ENCODE measurements at regions not wholly inside any gene's neighbourhood (a gene's known extent, or its start where the extent isn't known, plus 50 kb on each side); places are given as distances from the start of the nearest gene placed in this dataset.

DNA sequence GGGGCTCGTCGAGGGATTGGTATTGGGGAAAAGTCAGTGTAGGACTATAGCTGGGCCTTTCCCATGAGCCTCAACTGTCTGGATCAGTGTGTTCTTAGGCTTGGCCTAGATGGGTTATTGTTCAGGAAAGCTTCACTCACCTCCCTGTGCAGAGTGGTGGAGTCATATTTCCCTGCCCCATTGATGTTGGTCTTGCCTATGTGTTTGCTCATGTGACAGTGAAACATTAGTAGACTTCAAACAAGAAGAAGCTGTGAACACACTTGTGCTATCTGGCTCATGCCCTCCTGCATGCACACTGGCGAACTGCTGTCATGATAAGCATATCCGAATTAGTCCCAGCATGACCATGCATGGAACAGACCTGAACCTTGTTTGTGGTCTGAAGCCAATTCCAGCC is 171.1 kb downstream of the DHX35 start:
- no peak for DNase-seq (ENCODE audit: low read depth, low spot score)
- H3K27me3 ChIP-seq (ENCODE audit: control insufficient read depth, insufficient read depth, low read length): no peaks in the 10 kb centered on the region
- POLR2A ChIA-PET: no interaction called here
- H3K4me3 ChIP-seq (ENCODE audit: low read depth, low read length): no peak overlapping the region
- H3K9me3 ChIP-seq (ENCODE audit: control insufficient read depth, insufficient read depth, low read length): no peaks in the 10 kb centered on the region
- TF ChIP-seq, protein P1, sequence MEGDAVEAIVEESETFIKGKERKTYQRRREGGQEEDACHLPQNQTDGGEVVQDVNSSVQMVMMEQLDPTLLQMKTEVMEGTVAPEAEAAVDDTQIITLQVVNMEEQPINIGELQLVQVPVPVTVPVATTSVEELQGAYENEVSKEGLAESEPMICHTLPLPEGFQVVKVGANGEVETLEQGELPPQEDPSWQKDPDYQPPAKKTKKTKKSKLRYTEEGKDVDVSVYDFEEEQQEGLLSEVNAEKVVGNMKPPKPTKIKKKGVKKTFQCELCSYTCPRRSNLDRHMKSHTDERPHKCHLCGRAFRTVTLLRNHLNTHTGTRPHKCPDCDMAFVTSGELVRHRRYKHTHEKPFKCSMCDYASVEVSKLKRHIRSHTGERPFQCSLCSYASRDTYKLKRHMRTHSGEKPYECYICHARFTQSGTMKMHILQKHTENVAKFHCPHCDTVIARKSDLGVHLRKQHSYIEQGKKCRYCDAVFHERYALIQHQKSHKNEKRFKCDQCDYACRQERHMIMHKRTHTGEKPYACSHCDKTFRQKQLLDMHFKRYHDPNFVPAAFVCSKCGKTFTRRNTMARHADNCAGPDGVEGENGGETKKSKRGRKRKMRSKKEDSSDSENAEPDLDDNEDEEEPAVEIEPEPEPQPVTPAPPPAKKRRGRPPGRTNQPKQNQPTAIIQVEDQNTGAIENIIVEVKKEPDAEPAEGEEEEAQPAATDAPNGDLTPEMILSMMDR (IDR thresholded peaks at IDR 0.05; ENCODE audit: low read depth, low read length): no peak
- no peak overlapping the region for H3K27ac ChIP-seq (ENCODE audit: low read depth, low read length)
- CTCF ChIA-PET: no interaction called here

GRCh38 chr20:39132511-39132910 is 170.4 kb downstream of the DHX35 start:
- POLR2A ChIA-PET: no interaction called here
- Histone ChIP-seq H3K27ac (ENCODE audit: low read depth, low read length) (no peak overlapping the region), H3K27me3 (ENCODE audit: control insufficient read depth, insufficient read depth, low read length) (no peaks in the 10 kb centered on the region), H3K9me3 (ENCODE audit: control insufficient read depth, insufficient read depth, low read length) (no peaks in the 10 kb centered on the region), H3K4me3 (ENCODE audit: low read depth, low read length) (no peak overlapping the region)
- CTCF ChIA-PET: no interaction called here
- DNase-seq (ENCODE audit: low read depth, low spot score): no peak
- TF ChIP-seq, protein P1 (IDR thresholded peaks at IDR 0.05; ENCODE audit: low read depth, low read length): no peak

- H3K27ac ChIP-seq (ENCODE audit: low read depth, low read length): no peak overlapping the region
- H3K4me3 ChIP-seq (ENCODE audit: low read depth, low read length): no peak overlapping the region
- DNase-seq (ENCODE audit: low read depth, low spot score): no peak
- ChIA-PET POLR2A (no interaction called here), CTCF (no interaction called here)
- no peaks in the 10 kb centered on the region for H3K27me3 ChIP-seq (ENCODE audit: control insufficient read depth, insufficient read depth, low read length)
- no peaks in the 10 kb centered on the region for H3K9me3 ChIP-seq (ENCODE audit: control insufficient read depth, insufficient read depth, low read length)
- TF ChIP-seq, protein P1 (IDR thresholded peaks at IDR 0.05; ENCODE audit: low read depth, low read length): no peak
These were observed 169.9 kb downstream of the DHX35 start for GRCh38 chr20:39132093-39132492.

GRCh38 chr20:39130627-39131026 is 168.5 kb downstream of the DHX35 start:
- DNase-seq (ENCODE audit: low read depth, low spot score): no peak
- TF ChIP-seq, protein P1 (IDR thresholded peaks at IDR 0.05; ENCODE audit: low read depth, low read length): no peak
- CTCF ChIA-PET: interaction anchor here (1.3 kb wide), 1 partner anchor 80 kb away, joined by 3 read pairs; no protein-coding TSS in a partner anchor

DNA sequence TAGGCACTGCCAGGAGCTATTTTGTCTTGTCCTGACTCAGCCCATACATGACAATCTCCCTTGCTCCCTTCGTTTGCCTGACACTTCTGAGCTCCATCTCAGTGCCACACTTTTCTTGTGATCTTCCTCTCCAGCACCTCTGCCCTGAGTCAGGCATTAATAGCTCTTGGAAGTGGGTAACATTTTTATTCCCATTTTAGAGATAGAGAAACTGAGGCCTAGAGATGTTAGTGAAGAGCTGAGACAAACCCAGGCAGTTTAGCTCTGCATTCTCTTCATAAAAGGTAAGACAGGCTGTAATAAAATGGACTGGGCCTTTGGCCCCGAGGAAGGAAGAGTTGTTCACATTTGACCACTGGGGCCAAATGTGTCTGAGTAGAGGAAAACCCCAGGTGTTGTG is 167.4 kb downstream of the DHX35 start:
- TF ChIP-seq, protein P1 (IDR thresholded peaks at IDR 0.05; ENCODE audit: low read depth, low read length): no peak
- CTCF ChIA-PET: interaction anchor here (1.3 kb wide), 1 partner anchor 79 kb away, joined by 3 read pairs; no protein-coding TSS in a partner anchor
- no peaks in the 10 kb centered on the region for H3K27me3 ChIP-seq (ENCODE audit: control insufficient read depth, insufficient read depth, low read length)
- DNase-seq (ENCODE audit: low read depth, low spot score): no peak
- H3K4me3 ChIP-seq (ENCODE audit: low read depth, low read length): no peak overlapping the region
- no peak overlapping the region for H3K27ac ChIP-seq (ENCODE audit: low read depth, low read length)
- POLR2A ChIA-PET: no interaction called here
- no peaks in the 10 kb centered on the region for H3K9me3 ChIP-seq (ENCODE audit: control insufficient read depth, insufficient read depth, low read length)

More at GRCh38 chr20:39130627-39131026, 168.5 kb downstream of the DHX35 start:
- Histone ChIP-seq H3K4me3 (ENCODE audit: low read depth, low read length) (no peak overlapping the region), H3K27me3 (ENCODE audit: control insufficient read depth, insufficient read depth, low read length) (no peaks in the 10 kb centered on the region), H3K27ac (ENCODE audit: low read depth, low read length) (no peak overlapping the region), H3K9me3 (ENCODE audit: control insufficient read depth, insufficient read depth, low read length) (no peaks in the 10 kb centered on the region)
- POLR2A ChIA-PET: no interaction called here

All from AG04450 (cell line).